Cardiac fibroblast (primary cell): ENCODE measurements at regions not wholly inside any gene's neighbourhood (a gene's known extent, or its start where the extent isn't known, plus 50 kb on each side); places are given as distances from the start of the nearest gene placed in this dataset.

Experiments used
- DNase-seq, 2 donors: peaks; one replicate each; pipeline versions ENCODE4 v3.0.0 to v3.0.0-alpha.2; 2010; ENCODE audit warnings: low read depth in 2 of 2
- H3K4me3 ChIP-seq, 2 donors: replicated peaks in 1 of 2; 1 replicate in 1 of 2; 2 replicates in 1 of 2; pipeline ENCODE4 v1.5.1; 2011; ENCODE audit warnings: low read depth in 2 of 2, low read length in 2 of 2, mild to moderate bottlenecking in 2 of 2, moderate library complexity in 1 of 2
- CTCF ChIP-seq: IDR thresholded peaks from one replicate; pipeline ENCODE4 v1.5.1; 2011; ENCODE audit warnings: low read depth, mild to moderate bottlenecking, low read length, inconsistent platforms

GRCh38 chr16:35642322-35642835 is 2183.0 kb downstream of the TP53TG3F start:
- TF ChIP-seq CTCF: no peak
- H3K4me3 ChIP-seq: no peak overlapping the region

GRCh38 chr16:35651841-35652240 is 2192.4 kb downstream of the TP53TG3F start:
- no peak overlapping the region for H3K4me3 ChIP-seq
- TF ChIP-seq CTCF: no peak
- DNase-seq: no peak

More at GRCh38 chr16:35642322-35642835, 2183.0 kb downstream of the TP53TG3F start:
- DNase-seq: no peak

GRCh38 chr16:35664091-35664693 is 2204.8 kb downstream of the TP53TG3F start:
- TF ChIP-seq CTCF: no peak
- no peak overlapping the region for H3K4me3 ChIP-seq
- DNase-seq: no peak

DNA sequence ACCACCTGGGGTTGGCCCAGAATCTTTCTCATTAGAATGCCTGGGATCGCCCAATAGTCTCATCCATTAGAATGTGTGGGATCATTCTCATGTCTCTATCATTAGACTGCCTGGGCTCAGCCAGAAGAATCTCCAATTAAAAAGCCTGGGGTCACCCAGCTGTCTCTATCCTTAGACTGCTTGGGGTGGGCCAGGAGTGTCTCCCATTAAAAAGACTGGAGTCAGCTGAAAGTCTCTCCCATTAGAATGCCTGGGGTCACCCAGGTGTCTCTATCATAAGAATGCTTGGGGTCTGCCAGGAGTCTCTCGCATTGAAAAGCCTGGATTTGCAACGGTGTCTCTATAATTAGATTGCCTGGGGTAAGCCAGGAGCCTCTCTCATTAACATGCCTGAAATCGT is 2225.7 kb downstream of the TP53TG3F start:
- no peak for DNase-seq
- no peak overlapping the region for H3K4me3 ChIP-seq
- TF ChIP-seq CTCF: no peak

DNA sequence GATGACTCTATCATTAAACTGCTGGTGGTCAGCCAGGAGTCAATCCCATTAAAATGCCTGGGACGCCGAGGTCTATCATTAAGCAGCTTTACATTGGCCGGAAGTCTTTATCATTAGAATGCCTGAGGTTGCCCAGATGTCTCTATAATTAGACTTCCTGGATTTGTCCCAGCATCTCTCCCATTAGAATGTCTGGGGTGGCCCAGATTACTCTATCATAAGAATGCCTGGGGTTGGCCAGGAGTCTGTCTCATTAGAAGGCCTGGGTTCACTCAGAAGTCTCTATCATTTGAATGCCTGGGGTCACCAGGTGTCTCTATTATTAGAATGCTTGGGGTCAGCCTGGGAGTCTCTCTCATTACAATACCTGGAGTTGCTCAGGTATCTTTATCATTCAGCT is 2227.2 kb downstream of the TP53TG3F start:
- no peak for DNase-seq
- no peak overlapping the region for H3K4me3 ChIP-seq
- no peak for TF ChIP-seq CTCF

- no peak for DNase-seq
- no peak overlapping the region for H3K4me3 ChIP-seq
- TF ChIP-seq CTCF: no peak
Observed at GRCh38 chr16:35687071-35687470, 2227.7 kb downstream of the TP53TG3F start.

GRCh38 chr16:35687781-35688180 is 2228.4 kb downstream of the TP53TG3F start:
- DNase-seq: no peak
- no peak overlapping the region for H3K4me3 ChIP-seq
- no peak for TF ChIP-seq CTCF
